HepG2 (cell line): ENCODE measurements at regions not wholly inside any gene's neighbourhood (a gene's known extent, or its start where the extent isn't known, plus 50 kb on each side); places are given as distances from the start of the nearest gene placed in this dataset.

Source experiments
- ATAC-seq: fragments of 200-7000 bp; cut with Tn5 transposase; 3 replicates; pipeline ENCODE4 v1.9.1; 2020; ENCODE audit warnings: mild to moderate bottlenecking, moderate library complexity
- BruUV-seq: library from RNA; stranded (reverse); fragments of 400-500 nt; replicated peaks from 2 replicates; lab custom pipeline; 2021; lab: Mats Ljungman, UMichigan
- CTCF ChIA-PET: fragments of 300-600 bp; formaldehyde crosslinking; extraction: SDS; loops from one replicate; lab custom pipeline; 2021; ENCODE audit warnings: low total read pairs, inconsistent platforms, low intra/inter-chr PET ratio; lab: Yijun Ruan, JAX
- POLR2A ChIA-PET: fragments of 350-600 bp; sonication (Branson Sonifier 250); formaldehyde crosslinking; loops from one replicate; lab custom pipeline; 2020; ENCODE audit warnings: antibody characterized with exemption, inconsistent platforms; lab: Yijun Ruan, JAX
- DNase-seq: peaks from one replicate; pipeline ENCODE4 v3.0.0-alpha.2; 2015; ENCODE audit warnings: low spot score
- FAIRE-seq: peaks from 3 replicates; lab custom pipeline; 2011; peaks lifted over from hg19 to GRCh38; lab: Jason Lieb, UNC
- H2AFZ ChIP-seq: one replicate; pipeline ENCODE4 v1.6.1; 2011; ENCODE audit warnings: low read length, inconsistent platforms
- H3K27ac ChIP-seq: fragments of 300-600 bp; 3 replicates; pipeline ENCODE4 v1.8.0; 2011; ENCODE audit warnings: mixed run types, mild to moderate bottlenecking, mixed read lengths, low read length, inconsistent platforms; ENCODE audit not compliant: insufficient read depth; ENCODE audit errors: extremely low read length
- H3K27me3 ChIP-seq, 2 experiments: fragments of 200-600 bp in 1 of 2; 2 replicates in 1 of 2; 3 replicates in 1 of 2; pipeline versions ENCODE4 v1.6.0 to v1.8.0; 2011; ENCODE audit warnings: low read length in 2 of 2, mild to moderate bottlenecking in 2 of 2, moderate library complexity in 2 of 2, inconsistent platforms in 1 of 2; ENCODE audit not compliant: insufficient read depth in 2 of 2, control insufficient read depth in 1 of 2
- H3K36me3 ChIP-seq, 2 experiments: fragments of 200-600 bp in 1 of 2; replicated peaks in 1 of 2; 2 replicates in 1 of 2; 3 replicates in 1 of 2; pipeline versions ENCODE4 v1.5.1 to v1.8.0; 2011; ENCODE audit warnings: low read length in 2 of 2, inconsistent platforms in 1 of 2; ENCODE audit not compliant: insufficient read depth in 2 of 2, control insufficient read depth in 1 of 2
- H3K4me1 ChIP-seq: 2 replicates; pipeline ENCODE4 v1.5.1; 2012; ENCODE audit warnings: low read length, inconsistent platforms; ENCODE audit not compliant: insufficient read depth
- H3K4me2 ChIP-seq: 2 replicates; pipeline ENCODE4 v1.6.0; 2011; ENCODE audit warnings: low read depth, low read length, inconsistent platforms
- H3K4me3 ChIP-seq, 3 experiments: fragments of 200-600 bp in 1 of 3; sonication (generic), shearing (Covaris generic) in 1 of 3; replicated peaks in 1 of 3; 2 replicates each; pipeline ENCODE4 v1.5.1; 2011 to 2016; ENCODE audit warnings: low read length in 3 of 3, inconsistent platforms in 2 of 3, low read depth in 2 of 3, mild to moderate bottlenecking in 2 of 3, control low read depth in 1 of 3, mixed read lengths in 1 of 3; ENCODE audit not compliant: insufficient read depth in 1 of 3
- H3K79me2 ChIP-seq: one replicate; pipeline ENCODE4 v1.6.1; 2011; ENCODE audit warnings: low read length, inconsistent platforms; ENCODE audit not compliant: insufficient read depth
- H3K9ac ChIP-seq: 2 replicates; pipeline ENCODE4 v1.6.0; 2011; ENCODE audit warnings: mild to moderate bottlenecking, low read depth, low read length, inconsistent platforms; ENCODE audit not compliant: insufficient read depth
- H3K9me3 ChIP-seq: 2 replicates; pipeline ENCODE4 v1.5.1; 2012; ENCODE audit warnings: mild to moderate bottlenecking, low read length
- H4K20me1 ChIP-seq: 2 replicates; pipeline ENCODE4 v1.6.0; 2011; ENCODE audit warnings: inconsistent platforms, mild to moderate bottlenecking, low read length, moderate library complexity; ENCODE audit not compliant: insufficient read depth
- GABPA ChIP-seq, 2 experiments: IDR thresholded peaks; 2 replicates each; pipeline ENCODE4 v1.6.1; 2011 to 2016; ENCODE audit warnings: low read depth in 2 of 2, low read length in 1 of 2, missing biosample characterization in 1 of 2, missing genetic modification characterization in 1 of 2
- SRSF9 ChIP-seq: fragments of 200-400 bp; formaldehyde crosslinking; IDR thresholded peaks from 2 replicates; pipeline ENCODE4 v1.6.1; 2018; ENCODE audit warnings: borderline replicate concordance, mild to moderate bottlenecking, low read depth, low read length; ENCODE audit not compliant: insufficient read depth, poor library complexity, severe bottlenecking
- U2AF2 ChIP-seq: fragments of 200-400 bp; formaldehyde crosslinking; IDR thresholded peaks from 2 replicates; pipeline ENCODE4 v1.6.1; 2017; ENCODE audit warnings: low read depth, mild to moderate bottlenecking, low read length
- ZNF101 ChIP-seq: sonication (generic); formaldehyde crosslinking; IDR thresholded peaks from 2 replicates; pipeline ENCODE4 v1.4.0; 2020; ENCODE audit warnings: mild to moderate bottlenecking, low read depth, missing genetic modification reagents, borderline replicate concordance
- ZNF326 ChIP-seq: sonication (generic); formaldehyde crosslinking; IDR thresholded peaks from 2 replicates; pipeline ENCODE4 v1.4.0; 2020; ENCODE audit warnings: missing genetic modification reagents, borderline replicate concordance
- WGBS: methylation state at CpG from one replicate; pipeline ENCODE4 v1.1.6; 2017; ENCODE audit warnings: low lambda C conversion rate; 5-methylcytosine and 5-hydroxymethylcytosine counted together
- in situ Hi-C: cut with HindIII; loops from 2 replicates; pipeline ENCODE4 v1.10.0; 2017; ENCODE audit warnings: low pct_unique_long_range_greater_than_20kb; ENCODE audit not compliant: extremely low pct_ligation_motif_present
- intact Hi-C: fragments of 100-400 bp; cut with micrococcal nuclease; formaldehyde crosslinking; loops from one replicate; pipeline ENCODE4 v1.10.0; 2022; ENCODE audit not compliant: unreplicated experiment

GRCh38 chr4:32917586-32917985 is 2197.4 kb downstream of the PCDH7 start:
- no peaks in the 10 kb centered on the region for H3K79me2 ChIP-seq
- CTCF ChIA-PET, result no interaction called here
- no peaks in the 10 kb centered on the region for H3K27me3 ChIP-seq
- DNase-seq (no peak), FAIRE-seq (no peak), ATAC-seq (no peak)
- in situ Hi-C loops (no loop called here), intact Hi-C loops (no loop called here)
- H3K4me3 ChIP-seq, result no peak overlapping the region
- H3K4me2 ChIP-seq, result no peak overlapping the region
- H3K9ac ChIP-seq, result no peak overlapping the region
- TF ChIP-seq SRSF9 (peak; percentile 97), U2AF2 (0 out of 2 replicates have a peak, but pooled peaks have one; percentile 86), ZNF326 (CRISPR knock-in tag) (no peak)
- no peaks in the 10 kb centered on the region for H4K20me1 ChIP-seq
- H3K4me1 ChIP-seq, result no peaks in the 10 kb centered on the region
- H3K36me3 ChIP-seq, result no peaks in the 10 kb centered on the region
- no TSS peak for BruUV-seq
- no peak overlapping the region for H3K27ac ChIP-seq
- no peak overlapping the region for H2AFZ ChIP-seq
- POLR2A ChIA-PET, result no interaction called here
- peaks cover 27% of the 10 kb centered on the region for H3K9me3 ChIP-seq

- no peaks in the 10 kb centered on the region for H3K79me2 ChIP-seq
- no peak for FAIRE-seq
- WGBS, result 13% methylated on average over 4 of the region's 4 CpGs
- ATAC-seq, result no peak
- POLR2A ChIA-PET, result no interaction called here
- TF ChIP-seq ZNF101 (CRISPR knock-in tag) (no peak), GABPA (IDR thresholded peaks at IDR 0.05; ENCODE audit: low read depth, low read length) (no peak), GABPA (CRISPR knock-in tag; IDR thresholded peaks at IDR 0.05; ENCODE audit: low read depth) (no peak)
- H3K27me3 ChIP-seq, result no peaks in the 10 kb centered on the region
- DNase-seq, result no peak
- intact Hi-C loops, result no loop called here
- H2AFZ ChIP-seq, result no peak overlapping the region
- CTCF ChIA-PET, result no interaction called here
- no TSS peak for BruUV-seq
- H3K4me1 ChIP-seq, result no peaks in the 10 kb centered on the region
- H3K9ac ChIP-seq, result no peak overlapping the region
- H3K27ac ChIP-seq, result no peak overlapping the region
- H3K9me3 ChIP-seq, result peaks cover 60% of the 10 kb centered on the region
- no peak overlapping the region for H3K4me2 ChIP-seq
- no peaks in the 10 kb centered on the region for H4K20me1 ChIP-seq
- no peaks in the 10 kb centered on the region for H3K36me3 ChIP-seq
- in situ Hi-C loops, result no loop called here
- H3K4me3 ChIP-seq, result no peak overlapping the region
Observed at GRCh38 chr4:32929796-32930699, 2209.9 kb downstream of the PCDH7 start.
